SJCRH30 (cell line): ENCODE measurements at regions not wholly inside any gene's neighbourhood (a gene's known extent, or its start where the extent isn't known, plus 50 kb on each side); places are given as distances from the start of the nearest gene placed in this dataset.

Experiments used
- DNase-seq, 2 experiments: peaks; one replicate each; pipeline ENCODE4 v3.0.0-alpha.2; 2015 to 2020
- H3K27ac ChIP-seq: fragments of 250-450 bp; sonication (Bioruptor Pico); 2 replicates; pipeline ENCODE4 v1.5.1; 2020; ENCODE audit warnings: mild to moderate bottlenecking, moderate library complexity
- H3K27me3 ChIP-seq: fragments of 250-450 bp; sonication (Bioruptor Pico); 2 replicates; pipeline ENCODE4 v1.5.1; 2020; ENCODE audit warnings: mild to moderate bottlenecking, moderate library complexity
- H3K36me3 ChIP-seq: fragments of 250-450 bp; sonication (Bioruptor Pico); 2 replicates; pipeline ENCODE4 v1.5.1; 2020; ENCODE audit warnings: mild to moderate bottlenecking, moderate library complexity
- H3K4me1 ChIP-seq: fragments of 250-450 bp; sonication (Bioruptor Pico); 2 replicates; pipeline ENCODE4 v1.5.1; 2020; ENCODE audit warnings: mild to moderate bottlenecking, moderate library complexity
- H3K4me3 ChIP-seq: fragments of 250-450 bp; sonication (Bioruptor Pico); 2 replicates; pipeline ENCODE4 v1.5.1; 2020; ENCODE audit warnings: mild to moderate bottlenecking, moderate library complexity
- H3K9me3 ChIP-seq: fragments of 250-450 bp; sonication (Bioruptor Pico); replicated peaks from 2 replicates; pipeline ENCODE4 v1.5.1; 2020; ENCODE audit warnings: mild to moderate bottlenecking, moderate library complexity

DNA sequence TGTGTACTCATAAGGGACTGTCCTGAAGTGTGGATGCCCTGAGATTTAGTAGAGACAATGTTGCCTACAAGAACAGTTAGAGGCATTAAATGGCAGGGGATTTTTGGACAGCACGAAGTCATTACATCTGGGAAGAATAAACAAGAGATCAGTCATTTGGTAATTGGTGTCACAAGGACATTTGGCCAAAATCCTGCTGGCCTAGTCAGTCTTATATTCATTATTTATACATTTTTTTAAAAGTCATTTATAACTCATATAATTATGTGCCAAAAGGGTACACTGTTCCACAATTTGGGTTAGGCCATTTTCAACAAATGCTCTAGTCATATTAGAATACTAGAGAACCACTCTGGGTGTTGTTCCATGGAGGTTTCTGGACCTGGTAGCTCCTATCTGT lies 104.7 kb downstream of the LRATD1 start:
- H3K4me3 ChIP-seq: no peak overlapping the region

GRCh38 chr2:14743861-14744260 lies 111.3 kb downstream of the LRATD1 start:
- no peak for DNase-seq
- H3K4me1 ChIP-seq: no peaks in the 10 kb centered on the region
- H3K27me3 ChIP-seq: no peaks in the 10 kb centered on the region
- no peaks in the 10 kb centered on the region for H3K9me3 ChIP-seq
- no peaks in the 10 kb centered on the region for H3K36me3 ChIP-seq
- H3K27ac ChIP-seq: no peak overlapping the region
- no peak overlapping the region for H3K4me3 ChIP-seq

More for the DNA sequence above, 104.7 kb downstream of the LRATD1 start:
- no peak for DNase-seq
- no peaks in the 10 kb centered on the region for H3K9me3 ChIP-seq
- H3K27me3 ChIP-seq: no peaks in the 10 kb centered on the region
- H3K36me3 ChIP-seq: no peaks in the 10 kb centered on the region
- no peaks in the 10 kb centered on the region for H3K4me1 ChIP-seq
- H3K27ac ChIP-seq: no peak overlapping the region

DNA sequence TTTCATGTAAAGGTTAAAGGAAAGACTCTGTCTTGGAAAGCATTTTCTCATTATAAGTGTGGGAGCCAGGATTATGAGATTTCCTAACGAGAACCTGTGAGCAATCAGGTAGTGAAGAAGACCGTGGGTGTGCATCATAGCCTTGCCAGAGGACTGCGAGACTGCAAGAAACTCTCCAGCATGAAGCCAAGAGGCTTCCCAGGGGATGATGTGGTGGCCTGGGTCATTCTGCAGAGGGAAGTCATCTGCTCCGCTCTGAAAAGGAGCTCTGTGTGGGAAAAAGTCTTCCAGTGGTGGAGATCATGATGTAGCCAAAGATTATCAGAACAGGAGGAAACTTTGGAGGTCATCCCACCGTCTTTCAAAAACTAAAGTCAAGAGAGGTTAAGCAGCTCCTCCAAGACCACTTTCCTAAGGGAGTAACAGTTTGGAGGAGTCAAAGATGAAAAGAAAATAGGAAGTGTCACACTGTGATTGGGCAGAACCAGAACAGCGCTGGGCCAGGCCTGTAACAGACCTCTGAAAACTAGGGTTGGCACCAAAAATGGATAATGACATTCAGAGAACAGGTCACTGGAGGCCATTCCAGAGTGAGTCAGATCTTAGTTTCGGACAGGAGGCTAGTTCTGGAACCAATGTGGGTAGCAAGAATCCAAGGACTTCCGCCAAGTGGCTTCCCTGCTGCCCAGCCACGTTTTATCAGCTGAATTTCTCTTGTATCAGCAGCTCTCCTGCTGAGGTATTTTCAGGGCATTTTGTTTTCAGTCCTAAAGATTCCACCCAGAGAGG lies 113.0 kb downstream of the LRATD1 start:
- no peak for DNase-seq
- H3K9me3 ChIP-seq: no peaks in the 10 kb centered on the region
- H3K27ac ChIP-seq: no peak overlapping the region
- no peaks in the 10 kb centered on the region for H3K27me3 ChIP-seq
- H3K4me1 ChIP-seq: no peaks in the 10 kb centered on the region
- no peaks in the 10 kb centered on the region for H3K36me3 ChIP-seq
- no peak overlapping the region for H3K4me3 ChIP-seq

- no peaks in the 10 kb centered on the region for H3K4me1 ChIP-seq
- H3K36me3 ChIP-seq: no peaks in the 10 kb centered on the region
- H3K27ac ChIP-seq: no peak overlapping the region
- DNase-seq: no peak
- H3K4me3 ChIP-seq: no peak overlapping the region
- H3K9me3 ChIP-seq: no peaks in the 10 kb centered on the region
- no peaks in the 10 kb centered on the region for H3K27me3 ChIP-seq
Observed at GRCh38 chr2:14746133-14746532, 113.6 kb downstream of the LRATD1 start.

DNA sequence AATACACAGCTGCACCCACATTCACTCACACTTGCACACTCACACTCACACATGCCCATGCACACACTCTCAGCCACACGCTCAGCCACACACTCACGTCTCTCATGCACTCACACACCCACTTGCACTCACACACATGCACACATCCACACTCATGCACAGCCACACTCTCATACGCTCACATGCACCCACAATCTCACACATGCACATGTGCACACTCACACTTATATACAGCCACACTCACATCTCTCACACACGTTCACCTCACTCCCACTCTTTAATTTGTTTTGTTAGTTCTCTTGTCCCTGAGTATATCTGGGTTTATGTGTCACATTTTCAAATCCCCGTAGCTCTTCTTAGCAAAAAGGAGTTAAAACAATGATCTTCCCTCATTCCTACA lies 114.9 kb downstream of the LRATD1 start:
- Histone ChIP-seq H3K4me1 (no peaks in the 10 kb centered on the region), H3K4me3 (no peak overlapping the region), H3K27ac (no peak overlapping the region), H3K36me3 (no peaks in the 10 kb centered on the region), H3K27me3 (no peaks in the 10 kb centered on the region), H3K9me3 (no peaks in the 10 kb centered on the region)
- no peak for DNase-seq

GRCh38 chr2:14749884-14750283 lies 117.4 kb downstream of the LRATD1 start:
- Histone ChIP-seq H3K4me3 (no peak overlapping the region), H3K27ac (no peak overlapping the region), H3K36me3 (no peaks in the 10 kb centered on the region), H3K27me3 (no peaks in the 10 kb centered on the region), H3K4me1 (no peaks in the 10 kb centered on the region), H3K9me3 (no peaks in the 10 kb centered on the region)
- no peak for DNase-seq

- no peak overlapping the region for H3K4me3 ChIP-seq
- H3K36me3 ChIP-seq: no peaks in the 10 kb centered on the region
- no peaks in the 10 kb centered on the region for H3K27me3 ChIP-seq
- no peaks in the 10 kb centered on the region for H3K9me3 ChIP-seq
- no peak for DNase-seq
- no peaks in the 10 kb centered on the region for H3K4me1 ChIP-seq
- H3K27ac ChIP-seq: no peak overlapping the region
Observed at GRCh38 chr2:14750433-14750832, 117.9 kb downstream of the LRATD1 start.

DNA sequence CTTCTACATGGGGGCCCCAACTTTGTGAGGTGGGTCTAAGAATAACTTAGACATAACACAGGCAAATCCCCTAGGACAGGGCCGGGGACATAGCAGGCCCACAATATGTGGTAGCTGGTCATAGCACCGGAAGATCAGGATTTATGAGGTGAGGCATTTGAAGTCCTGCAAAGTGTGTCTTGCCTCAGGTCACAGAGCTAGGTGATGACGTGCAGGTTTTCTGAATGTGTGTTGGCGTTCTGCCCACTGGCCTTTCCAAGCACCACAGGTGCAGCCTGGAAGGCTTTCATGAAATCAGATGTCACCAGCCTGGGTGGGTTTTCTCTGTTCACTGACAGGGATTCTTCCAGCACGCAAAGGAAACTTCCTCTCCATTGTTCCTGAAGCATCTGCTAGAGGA lies 119.1 kb downstream of the LRATD1 start:
- Histone ChIP-seq H3K9me3 (no peaks in the 10 kb centered on the region), H3K27ac (no peak overlapping the region), H3K27me3 (no peaks in the 10 kb centered on the region), H3K36me3 (no peaks in the 10 kb centered on the region), H3K4me3 (no peak overlapping the region), H3K4me1 (no peaks in the 10 kb centered on the region)
- no peak for DNase-seq

- H3K36me3 ChIP-seq: no peaks in the 10 kb centered on the region
- DNase-seq: no peak
- no peaks in the 10 kb centered on the region for H3K27me3 ChIP-seq
- H3K4me1 ChIP-seq: no peaks in the 10 kb centered on the region
- H3K27ac ChIP-seq: no peak overlapping the region
- no peak overlapping the region for H3K4me3 ChIP-seq
- no peaks in the 10 kb centered on the region for H3K9me3 ChIP-seq
Observed at GRCh38 chr2:14752295-14752694, 119.8 kb downstream of the LRATD1 start.

GRCh38 chr2:14756122-14756541 lies 123.6 kb downstream of the LRATD1 start:
- Histone ChIP-seq H3K4me1 (no peaks in the 10 kb centered on the region), H3K4me3 (no peak overlapping the region), H3K9me3 (no peaks in the 10 kb centered on the region)

DNA sequence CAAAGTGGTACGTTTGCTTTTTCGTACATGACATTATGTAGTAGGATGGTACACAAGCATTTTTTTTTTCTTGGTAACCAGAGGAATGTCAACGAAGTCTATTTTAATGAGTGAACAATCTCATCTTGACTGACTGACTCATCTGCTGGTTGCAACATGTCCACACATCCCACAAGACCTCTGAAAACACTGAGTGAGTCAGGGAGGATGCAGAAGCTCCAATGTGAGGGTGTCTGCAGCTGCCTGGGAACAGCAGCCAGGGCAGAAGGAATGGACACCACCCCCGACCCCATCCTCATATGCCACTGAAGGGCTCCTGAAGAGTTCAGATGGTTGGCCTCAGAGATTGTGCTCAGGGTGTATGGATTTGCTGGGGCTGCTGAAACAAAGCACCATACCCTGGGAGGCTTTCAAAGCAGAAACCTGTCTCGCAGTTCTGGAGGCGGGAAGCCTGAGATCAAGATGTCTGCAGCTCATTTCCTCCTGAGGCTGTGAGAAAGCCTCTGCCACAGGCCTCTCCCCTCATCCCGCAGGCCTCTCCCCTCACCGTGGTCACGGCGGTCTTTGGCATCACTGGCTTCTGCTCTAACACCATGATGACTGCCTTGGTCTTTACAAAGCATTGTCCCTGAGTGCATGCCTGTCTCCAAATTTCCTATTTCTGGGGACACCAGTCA lies 124.6 kb downstream of the LRATD1 start:
- Histone ChIP-seq H3K27ac (no peak overlapping the region), H3K4me3 (no peak overlapping the region), H3K9me3 (no peaks in the 10 kb centered on the region), H3K27me3 (no peaks in the 10 kb centered on the region; the same call in 1 of the 2 replicates), H3K36me3 (no peaks in the 10 kb centered on the region), H3K4me1 (no peaks in the 10 kb centered on the region)
- no peak for DNase-seq

More at GRCh38 chr2:14756122-14756541, 123.6 kb downstream of the LRATD1 start:
- H3K27me3 ChIP-seq: no peaks in the 10 kb centered on the region; the same call in 1 of the 2 replicates
- no peaks in the 10 kb centered on the region for H3K36me3 ChIP-seq
- no peak for DNase-seq
- no peak overlapping the region for H3K27ac ChIP-seq

DNA sequence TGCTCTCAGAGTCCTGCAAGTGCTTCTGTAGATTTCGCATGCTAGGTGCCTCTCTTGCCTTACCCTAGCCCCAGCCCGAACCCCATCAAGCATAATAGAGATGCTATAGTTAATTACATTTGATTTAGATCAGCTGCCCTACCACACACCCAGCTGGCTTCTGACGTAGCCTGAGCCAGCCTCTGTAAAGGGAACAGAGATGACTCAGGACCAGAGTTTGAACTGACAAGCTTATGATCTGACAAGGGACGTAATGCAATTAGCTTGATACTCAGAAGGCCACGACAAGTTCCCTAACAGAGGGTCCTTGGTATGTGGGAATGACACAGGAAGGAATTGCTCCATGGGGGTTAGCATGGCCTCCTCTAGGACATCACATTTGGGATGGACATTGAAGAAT lies 126.6 kb downstream of the LRATD1 start:
- no peak for DNase-seq
- Histone ChIP-seq H3K27me3 (no peaks in the 10 kb centered on the region; the same call in 1 of the 2 replicates), H3K36me3 (no peaks in the 10 kb centered on the region), H3K4me3 (no peak overlapping the region), H3K27ac (no peak overlapping the region), H3K4me1 (no peaks in the 10 kb centered on the region), H3K9me3 (no peaks in the 10 kb centered on the region)

- no peak for DNase-seq
- Histone ChIP-seq H3K36me3 (no peaks in the 10 kb centered on the region), H3K9me3 (no peaks in the 10 kb centered on the region), H3K4me1 (no peaks in the 10 kb centered on the region), H3K4me3 (no peak overlapping the region), H3K27ac (no peak overlapping the region), H3K27me3 (no peaks in the 10 kb centered on the region; the same call in 1 of the 2 replicates)
Observed at GRCh38 chr2:14760169-14760568, 127.7 kb downstream of the LRATD1 start.

- Histone ChIP-seq H3K9me3 (no peaks in the 10 kb centered on the region), H3K4me1 (no peaks in the 10 kb centered on the region), H3K27ac (no peak overlapping the region), H3K27me3 (no peaks in the 10 kb centered on the region; the same call in 1 of the 2 replicates), H3K36me3 (no peaks in the 10 kb centered on the region), H3K4me3 (no peak overlapping the region)
- no peak for DNase-seq
Observed at GRCh38 chr2:14761118-14761517, 128.6 kb downstream of the LRATD1 start.

DNA sequence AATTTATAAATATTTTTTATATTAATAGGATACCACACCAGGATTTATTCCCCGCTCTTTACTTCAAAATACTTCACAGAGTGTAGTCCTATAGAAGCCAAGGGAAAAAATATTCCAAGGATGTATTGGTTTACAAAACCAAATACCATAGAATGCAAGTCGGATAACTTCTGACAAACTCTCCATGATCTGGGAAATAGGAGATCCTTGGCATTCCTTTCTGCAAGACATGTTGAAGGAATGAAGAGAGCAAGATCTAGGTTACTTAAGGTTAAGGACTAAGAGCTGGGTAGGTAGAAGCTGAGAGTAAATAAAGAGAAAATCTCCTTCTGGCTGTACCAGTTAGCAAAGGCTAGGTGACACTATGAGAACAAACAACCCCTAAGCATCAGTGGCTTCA lies 141.2 kb downstream of the LRATD1 start:
- Histone ChIP-seq H3K27me3 (0 out of 2 replicates have a peak, but pooled peaks cover 6% of the 10 kb centered on the region), H3K27ac (no peak overlapping the region), H3K4me3 (no peak overlapping the region), H3K36me3 (no peaks in the 10 kb centered on the region), H3K4me1 (no peaks in the 10 kb centered on the region), H3K9me3 (no peaks in the 10 kb centered on the region)
- no peak for DNase-seq
